Left hindlimb (tissue), 1 donor: ENCODE measurements at regions not wholly inside any gene's neighbourhood (a gene's known extent, or its start where the extent isn't known, plus 50 kb on each side); places are given as distances from the start of the nearest gene placed in this dataset.

Source experiments
- DNase-seq: peaks from one replicate; pipeline ENCODE4 v3.0.0-alpha.2; 2018

- no peak for DNase-seq
Observed at GRCh38 chr16:8373676-8374431, 216.5 kb downstream of the TMEM114 start.

GRCh38 chr16:8372141-8372540, 218.2 kb downstream of the TMEM114 start:
- no peak for DNase-seq

DNA sequence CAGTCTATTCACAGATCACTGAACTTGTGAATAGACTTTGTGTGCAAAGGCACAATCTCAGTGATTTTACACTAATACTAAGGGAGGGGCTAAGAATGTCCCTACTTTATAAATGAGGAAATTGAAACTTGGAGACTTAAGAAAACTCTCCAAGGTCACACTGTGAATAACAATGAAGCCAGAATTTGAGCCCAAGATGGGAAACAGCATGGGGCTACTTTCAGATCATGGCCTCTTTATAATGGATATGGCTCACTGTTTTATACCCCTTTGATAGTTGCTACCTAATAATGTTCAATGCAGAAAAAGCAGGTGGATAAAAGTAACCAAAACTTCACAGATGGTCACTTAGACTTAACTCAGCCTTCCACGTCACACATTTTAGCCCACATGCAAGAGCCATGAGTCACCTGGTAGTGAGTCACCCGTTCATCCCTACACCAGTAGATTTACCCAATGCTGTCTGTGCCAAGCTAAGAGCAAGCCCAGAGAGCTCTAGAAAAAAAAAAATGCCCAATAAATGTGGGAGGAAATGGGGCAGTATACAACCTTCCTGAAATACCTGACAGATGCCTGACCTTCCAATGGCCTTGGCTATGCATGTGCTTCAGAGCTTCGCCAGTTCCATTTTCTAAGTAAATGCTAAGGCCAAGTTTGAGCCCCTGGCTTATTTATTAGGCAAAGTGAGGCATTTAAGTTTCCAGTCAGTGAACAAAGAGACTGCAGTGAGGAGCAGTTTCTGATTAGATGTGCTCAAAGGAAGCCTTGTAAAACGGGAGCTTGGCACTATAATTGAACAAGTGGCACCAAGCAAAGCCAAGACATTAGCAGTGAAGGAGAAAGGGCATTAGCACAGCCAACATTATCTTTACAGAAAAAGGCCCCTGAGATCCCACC, 219.7 kb downstream of the TMEM114 start:
- no peak for DNase-seq

- no peak for DNase-seq
Observed at GRCh38 chr16:8358937-8359336, 231.4 kb downstream of the TMEM114 start.

DNA sequence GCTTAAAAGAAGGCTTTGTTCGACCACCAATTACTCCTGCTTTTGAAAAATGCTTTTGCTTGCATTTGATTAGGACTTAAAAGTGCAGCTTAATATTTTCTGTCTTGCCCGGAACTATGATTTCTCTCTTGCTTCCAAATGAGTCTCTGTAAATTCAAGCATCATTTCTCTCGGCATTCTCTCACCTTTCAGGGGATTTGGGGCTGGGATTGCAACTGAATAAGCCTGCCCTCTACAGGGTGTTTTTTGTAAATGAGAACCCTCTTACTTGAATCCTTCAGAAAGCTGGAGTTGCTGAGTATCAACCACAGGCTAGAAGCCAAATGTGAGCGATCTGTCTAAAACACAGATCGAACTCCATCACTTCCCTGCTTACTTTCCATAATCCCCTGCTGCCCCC, 234.6 kb downstream of the TMEM114 start:
- no peak for DNase-seq

- DNase-seq, result peak; percentile 30
Observed at GRCh38 chr16:8346294-8346693, 244.0 kb downstream of the TMEM114 start.

GRCh38 chr16:8342276-8342675, 248.0 kb downstream of the TMEM114 start:
- DNase-seq, result no peak

- no peak for DNase-seq
Observed at GRCh38 chr16:8330761-8331160, 259.6 kb downstream of the TMEM114 start.

- DNase-seq, result no peak
Observed at GRCh38 chr16:8326232-8326631, 264.1 kb downstream of the TMEM114 start.

- no peak for DNase-seq
Observed at GRCh38 chr16:8323153-8323552, 267.2 kb downstream of the TMEM114 start.

DNA sequence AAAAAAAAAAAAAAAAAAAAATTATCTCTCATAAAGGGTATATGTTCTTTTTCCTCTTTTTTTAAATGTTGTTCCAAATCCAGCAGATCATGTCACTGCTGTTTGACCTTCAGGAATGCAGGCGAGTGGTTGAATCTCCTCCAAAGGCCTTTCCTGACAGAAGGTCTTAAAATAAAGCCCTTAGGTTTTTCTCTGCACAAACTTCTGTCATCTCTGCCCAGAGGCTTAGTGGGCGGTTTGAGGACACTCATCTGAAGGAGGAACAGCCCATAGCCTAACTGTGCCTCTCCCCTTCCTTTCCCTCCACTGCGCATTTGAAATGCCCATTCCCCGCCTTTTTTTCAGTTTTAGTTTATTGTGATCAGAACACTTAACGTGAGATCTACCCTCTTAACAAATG, 270.2 kb downstream of the TMEM114 start:
- no peak for DNase-seq

DNA sequence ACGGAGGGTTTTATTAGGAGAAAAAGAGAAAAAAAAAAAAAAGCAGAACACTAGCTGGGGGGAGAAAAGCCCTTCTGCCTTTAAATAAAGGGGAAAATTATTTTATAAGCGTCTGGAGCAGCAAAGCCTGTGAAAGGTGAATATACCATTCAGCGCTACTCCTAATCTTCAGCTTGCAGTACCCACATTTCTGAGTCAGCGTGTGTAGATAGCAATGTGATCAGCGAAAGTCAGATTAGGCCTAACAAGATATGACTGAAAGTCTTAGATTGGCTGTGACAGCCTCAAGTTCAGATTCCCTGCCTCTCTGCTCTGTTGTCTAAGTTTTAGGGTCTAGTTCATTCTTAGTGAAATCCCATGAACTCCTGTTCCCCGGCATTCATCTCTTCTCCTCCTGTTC, 279.5 kb downstream of the TMEM114 start:
- DNase-seq, result no peak

GRCh38 chr16:8310323-8310722, 280.0 kb downstream of the TMEM114 start:
- peak; percentile 42 for DNase-seq

- no peak for DNase-seq
Observed at GRCh38 chr16:8305201-8305600, 285.1 kb downstream of the TMEM114 start.

DNA sequence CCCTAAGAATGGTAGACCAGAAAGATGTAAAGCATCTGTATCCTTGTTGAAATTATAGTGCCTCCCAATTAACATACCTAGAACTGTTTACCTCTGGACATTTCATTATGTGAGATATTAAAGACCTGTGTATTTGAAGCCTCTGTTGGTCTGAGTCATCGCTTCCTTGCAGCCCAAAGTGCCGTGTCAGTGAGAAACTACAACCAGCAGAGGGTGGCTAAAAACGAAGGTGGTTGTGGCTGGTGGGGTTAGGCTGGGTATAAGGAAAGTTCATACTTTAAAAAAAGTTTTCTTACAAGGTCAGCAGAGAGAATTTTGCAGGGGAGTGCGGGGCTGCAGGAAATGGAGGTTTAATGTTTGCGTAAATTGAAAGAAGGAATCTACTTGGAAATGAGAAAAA, 290.7 kb downstream of the TMEM114 start:
- no peak for DNase-seq

- DNase-seq, result no peak
Observed at GRCh38 chr16:8295513-8296237, 294.6 kb downstream of the TMEM114 start.

DNA sequence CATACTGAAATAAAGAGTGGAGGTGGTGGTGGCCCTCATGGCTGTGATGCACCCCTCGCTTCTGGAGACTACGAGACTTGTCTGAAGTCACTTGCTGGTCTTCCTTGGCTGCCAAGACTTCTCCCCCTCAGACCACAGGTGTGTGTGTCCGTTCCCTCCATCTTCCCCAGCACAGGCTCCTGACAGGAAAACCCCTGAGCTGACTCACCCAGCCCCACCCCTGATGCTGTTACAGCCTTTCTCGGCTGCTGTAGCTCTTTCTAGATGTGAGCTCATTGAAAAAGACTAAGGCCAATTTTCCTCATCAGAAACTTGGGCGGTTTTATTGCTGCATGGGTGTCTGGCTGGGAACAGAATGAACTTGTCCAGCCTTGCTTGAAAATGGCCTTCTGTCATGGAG, 296.9 kb downstream of the TMEM114 start:
- no peak for DNase-seq

- DNase-seq, result no peak
Observed at GRCh38 chr16:8292271-8292670, 298.0 kb downstream of the TMEM114 start.

GRCh38 chr16:8286348-8286747, 304.0 kb downstream of the TMEM114 start:
- no peak for DNase-seq

- DNase-seq, result peak; percentile 39
Observed at GRCh38 chr16:8283195-8283594, 307.1 kb downstream of the TMEM114 start.

DNA sequence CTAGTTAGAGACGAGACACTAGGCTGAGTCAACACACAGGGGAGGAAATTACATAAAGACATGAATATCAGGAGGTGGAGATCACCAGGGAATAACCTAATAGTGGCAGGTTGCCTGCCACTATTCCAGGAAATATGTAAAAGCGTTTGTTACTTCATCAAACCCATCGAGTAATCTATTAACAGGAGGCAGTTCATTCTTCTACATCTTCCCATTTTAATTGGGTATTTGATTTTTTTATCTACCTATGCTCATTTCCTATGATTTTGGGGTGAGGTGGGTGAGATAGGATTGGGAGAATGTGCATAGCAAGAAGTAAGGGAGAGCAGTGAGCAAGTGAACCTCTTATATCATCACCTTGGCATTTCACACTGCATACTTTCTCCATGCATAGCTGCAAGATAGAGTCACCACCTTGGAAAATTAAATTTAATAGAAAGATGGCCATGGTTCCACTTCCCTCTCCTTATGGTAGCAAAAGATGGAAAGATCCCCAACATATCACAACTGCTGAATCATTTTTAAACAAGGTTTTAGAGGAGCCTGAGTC, 312.2 kb downstream of the TMEM114 start:
- DNase-seq, result no peak

DNA sequence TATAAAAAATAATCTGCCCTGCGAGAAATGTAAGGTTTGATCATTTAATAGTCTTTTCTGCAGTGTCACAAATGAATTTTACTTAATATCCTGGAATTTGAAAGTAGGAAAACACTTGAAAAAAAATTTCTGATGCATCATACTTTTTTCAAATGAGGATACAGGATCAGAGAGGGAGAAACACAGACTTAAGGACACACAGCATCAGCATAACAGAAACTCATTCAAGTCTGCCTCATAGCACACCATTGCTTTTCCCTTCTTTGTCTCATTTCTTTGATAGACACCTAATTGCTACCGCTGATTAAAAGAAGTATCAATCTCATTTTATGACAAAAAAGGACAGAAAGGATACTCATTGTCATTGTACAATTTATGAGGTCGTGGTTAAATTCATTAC, 319.0 kb downstream of the TMEM114 start:
- DNase-seq, result no peak

GRCh38 chr16:8262299-8262698, 328.0 kb downstream of the TMEM114 start:
- DNase-seq, result no peak
